RPMI7951 (cell line): ENCODE measurements at regions not wholly inside any gene's neighbourhood (a gene's known extent, or its start where the extent isn't known, plus 50 kb on each side); places are given as distances from the start of the nearest gene placed in this dataset.

Experiments used
- DNase-seq: peaks from one replicate; pipeline ENCODE4 v3.0.0-alpha.2; 2012; ENCODE audit warnings: low read depth

GRCh38 chr3:176723758-176724393 is 473.4 kb downstream of the TBL1XR1 start:
- DNase-seq, result no peak

DNA sequence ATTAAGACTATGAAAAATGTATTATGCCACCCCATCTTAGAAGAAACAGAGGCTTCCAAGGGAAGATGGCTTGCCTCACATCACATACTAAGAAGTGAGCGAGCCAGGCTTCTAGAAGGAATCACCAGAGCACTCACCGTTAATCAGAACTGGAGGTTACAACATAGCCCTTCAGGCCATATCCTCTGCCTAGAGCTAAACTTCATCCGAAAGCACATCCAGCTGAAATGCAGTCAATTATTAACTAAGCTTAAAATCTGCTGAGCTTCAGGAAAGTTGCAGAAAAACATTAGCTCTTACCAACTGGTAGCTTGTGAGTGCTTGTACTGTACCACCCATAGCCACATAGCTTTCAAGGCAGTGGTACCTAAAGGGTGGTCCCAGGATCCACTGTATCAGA is 483.2 kb downstream of the TBL1XR1 start:
- no peak for DNase-seq

GRCh38 chr3:176712191-176712590 is 485.1 kb downstream of the TBL1XR1 start:
- DNase-seq, result no peak

GRCh38 chr3:176699288-176699687 is 498.0 kb downstream of the TBL1XR1 start:
- DNase-seq, result no peak

DNA sequence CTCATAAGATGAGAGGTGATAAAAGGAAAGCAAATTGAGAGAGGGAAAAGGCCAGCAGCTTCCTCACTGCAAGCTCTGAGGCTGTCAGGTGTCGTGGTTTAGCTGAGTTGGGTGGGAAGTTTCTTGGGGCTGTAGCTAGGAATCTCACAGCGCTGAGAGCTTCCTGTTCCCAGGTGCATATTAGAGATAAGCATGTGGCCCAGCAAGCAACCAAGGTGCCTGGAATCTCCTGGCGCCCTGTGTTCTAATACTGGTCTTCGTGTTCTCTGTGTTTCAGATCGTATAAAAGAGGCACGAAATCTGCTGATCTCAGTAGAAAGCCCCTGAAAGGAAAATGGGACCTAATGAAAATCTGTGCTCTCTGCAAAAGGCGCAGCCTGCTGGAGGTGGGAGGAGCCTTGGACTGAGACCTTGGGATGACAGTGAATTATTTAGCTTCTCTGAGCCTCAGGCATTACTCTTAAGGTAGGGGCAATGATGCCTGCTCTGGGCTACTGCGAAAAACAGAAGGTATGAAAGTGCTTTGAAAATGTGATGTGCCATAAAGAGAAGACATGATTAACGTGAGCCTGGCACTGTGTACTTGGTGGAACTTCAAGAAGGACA is 499.9 kb downstream of the TBL1XR1 start:
- no peak for DNase-seq

GRCh38 chr3:176696816-176697215 is 500.5 kb downstream of the TBL1XR1 start:
- no peak for DNase-seq

- no peak for DNase-seq
Observed at GRCh38 chr3:176692966-176693785, 504.1 kb downstream of the TBL1XR1 start.

DNA sequence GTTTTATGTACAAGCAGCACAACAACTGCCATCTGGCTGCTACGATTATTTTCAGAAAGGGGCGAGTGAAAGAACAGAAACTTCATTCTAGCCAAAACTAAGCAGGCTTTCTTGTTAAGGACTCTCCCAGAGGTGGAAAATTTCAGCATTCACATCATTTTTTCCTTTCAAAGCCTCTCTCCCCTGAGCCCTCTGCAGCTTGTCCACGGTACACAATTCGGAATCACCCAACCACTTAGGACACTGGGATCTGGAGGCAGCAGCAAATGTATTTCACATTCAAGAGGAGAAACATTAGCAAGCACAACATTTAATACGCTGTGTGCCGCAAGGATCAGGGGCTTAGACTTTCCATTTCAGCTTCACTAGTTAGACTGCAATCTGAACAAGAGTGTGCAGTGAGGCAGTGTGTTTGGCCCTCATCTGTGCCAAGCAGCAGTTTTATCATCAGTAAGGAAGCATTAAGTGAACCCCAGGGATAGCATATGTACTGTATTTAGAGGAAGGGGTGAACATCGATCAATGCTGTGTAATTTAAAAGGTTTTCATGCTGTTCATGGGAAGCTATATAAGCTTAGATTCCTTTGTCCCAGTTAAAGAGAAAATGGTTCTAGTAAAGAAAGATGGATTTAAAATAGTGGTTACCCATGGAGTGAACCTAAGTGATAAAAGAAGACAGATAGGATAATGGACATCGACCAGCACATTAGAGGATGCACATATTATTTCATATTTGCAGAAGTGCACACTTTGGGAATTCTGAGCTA is 504.9 kb downstream of the TBL1XR1 start:
- DNase-seq, result no peak

DNA sequence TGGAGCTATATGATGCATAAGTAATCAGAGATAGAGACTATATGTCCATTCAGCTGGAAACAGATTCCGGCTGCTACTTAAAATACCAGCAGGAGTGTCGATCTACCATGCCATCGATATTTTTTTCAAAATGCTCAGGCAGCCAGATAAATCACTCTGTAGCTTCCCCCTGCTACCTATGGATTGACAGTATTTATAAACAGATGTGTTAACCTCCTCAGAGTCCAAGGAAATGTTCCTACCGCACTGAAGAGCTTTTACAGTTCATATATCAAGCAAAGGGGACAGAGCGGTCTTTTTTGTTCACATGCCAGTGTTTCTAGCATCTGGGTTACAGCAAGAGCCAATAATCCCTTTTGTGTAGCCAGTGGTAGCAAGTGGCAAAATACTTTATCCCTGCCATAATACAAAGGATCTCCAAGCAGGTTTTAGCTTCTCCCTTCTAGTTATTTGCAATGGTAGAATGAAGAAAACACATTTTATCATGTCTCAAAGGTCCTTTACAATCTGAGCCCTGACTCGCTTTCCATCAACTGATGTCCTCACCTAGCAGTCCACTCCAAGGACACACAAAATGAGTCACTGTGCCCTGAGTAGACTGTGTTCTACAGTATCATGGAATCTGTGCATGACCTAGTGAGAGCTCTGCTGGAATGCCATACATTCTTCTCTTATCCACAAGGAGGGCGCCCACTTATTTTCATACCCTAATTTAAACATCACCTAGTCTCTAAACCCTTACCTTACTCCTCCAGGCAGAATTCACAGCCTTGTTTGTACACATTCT is 507.0 kb downstream of the TBL1XR1 start:
- DNase-seq, result no peak

DNA sequence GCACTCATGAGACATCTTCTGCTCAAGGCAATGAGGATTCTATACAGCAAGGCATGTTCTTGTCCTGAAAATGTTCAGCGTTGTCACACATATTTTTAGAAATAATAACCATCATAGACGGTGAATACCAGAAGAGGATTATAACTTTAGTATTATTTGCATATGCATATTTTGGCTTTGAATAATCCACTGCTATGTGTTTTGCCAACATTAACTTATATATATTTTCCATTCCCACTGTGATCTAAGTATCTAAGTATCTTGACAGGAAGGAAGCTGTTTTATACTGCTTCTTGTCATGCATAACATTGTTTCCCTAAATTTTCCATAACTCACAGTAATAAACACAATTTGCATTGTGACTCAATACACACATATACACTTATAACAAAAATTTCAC is 509.5 kb downstream of the TBL1XR1 start:
- no peak for DNase-seq

- no peak for DNase-seq
Observed at GRCh38 chr3:176683382-176683781, 513.9 kb downstream of the TBL1XR1 start.

DNA sequence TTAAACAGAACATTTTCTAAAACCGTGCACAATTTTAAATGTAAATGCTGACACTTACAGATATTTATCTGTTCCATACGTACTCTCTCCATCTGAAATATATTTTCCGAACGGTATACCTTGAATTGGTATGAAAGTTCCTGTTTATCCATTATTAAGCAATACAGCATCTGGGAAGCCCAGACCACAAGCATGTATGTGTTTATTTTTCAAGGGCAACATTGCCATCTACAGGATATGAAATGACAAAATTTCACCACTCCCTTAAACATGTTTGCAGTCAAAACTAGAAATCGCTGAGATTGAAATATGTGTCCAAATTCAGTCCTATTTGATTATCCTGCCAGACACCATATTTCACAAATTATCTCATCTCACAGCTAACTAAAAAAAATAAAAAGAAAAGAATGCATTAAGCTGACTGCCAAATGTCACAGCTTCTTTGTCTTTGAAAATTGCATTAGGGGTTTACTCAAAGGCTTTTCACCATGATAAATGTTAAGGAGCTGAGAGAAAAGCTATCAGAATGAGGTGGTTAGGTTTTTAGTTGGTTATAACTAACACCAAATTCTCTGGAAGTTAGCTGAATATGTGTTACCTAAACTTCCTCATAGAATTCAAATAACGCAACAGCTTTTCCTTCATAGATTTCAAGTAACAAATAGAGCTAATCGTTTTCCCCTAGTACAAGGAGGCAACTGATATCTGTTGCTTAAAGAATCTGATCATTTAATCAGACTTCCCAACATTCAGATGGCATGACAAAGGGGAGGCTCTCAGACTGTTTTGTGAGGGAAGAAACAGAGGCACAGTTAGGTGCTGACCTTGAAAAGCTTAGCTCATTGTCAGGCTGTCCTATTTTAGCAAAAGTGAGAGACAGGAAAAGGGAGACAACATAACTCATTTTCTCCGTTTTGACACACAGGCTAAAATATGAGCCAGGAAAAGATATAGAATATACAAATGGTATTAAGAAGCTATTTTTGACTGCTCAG is 533.1 kb downstream of the TBL1XR1 start:
- DNase-seq, result peak; percentile 4

DNA sequence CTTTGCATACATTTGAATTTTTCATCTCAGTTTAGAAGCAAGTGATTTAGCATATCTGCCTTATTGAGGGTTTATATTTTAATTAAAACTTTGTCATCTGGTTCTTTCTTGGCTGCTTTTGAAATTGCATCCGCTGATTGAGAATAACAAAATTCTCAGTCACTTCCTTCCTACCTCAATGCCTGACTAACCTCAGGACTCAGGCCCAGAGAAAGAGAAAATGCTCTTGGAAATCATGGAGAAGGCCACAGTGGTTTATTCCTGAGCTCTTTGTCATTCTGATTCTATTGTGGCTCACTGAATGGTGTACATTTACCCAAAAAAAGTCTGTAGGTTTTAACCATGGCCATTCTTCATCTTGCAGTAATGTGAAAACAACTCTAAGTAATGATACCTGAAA is 533.9 kb downstream of the TBL1XR1 start:
- DNase-seq, result no peak

DNA sequence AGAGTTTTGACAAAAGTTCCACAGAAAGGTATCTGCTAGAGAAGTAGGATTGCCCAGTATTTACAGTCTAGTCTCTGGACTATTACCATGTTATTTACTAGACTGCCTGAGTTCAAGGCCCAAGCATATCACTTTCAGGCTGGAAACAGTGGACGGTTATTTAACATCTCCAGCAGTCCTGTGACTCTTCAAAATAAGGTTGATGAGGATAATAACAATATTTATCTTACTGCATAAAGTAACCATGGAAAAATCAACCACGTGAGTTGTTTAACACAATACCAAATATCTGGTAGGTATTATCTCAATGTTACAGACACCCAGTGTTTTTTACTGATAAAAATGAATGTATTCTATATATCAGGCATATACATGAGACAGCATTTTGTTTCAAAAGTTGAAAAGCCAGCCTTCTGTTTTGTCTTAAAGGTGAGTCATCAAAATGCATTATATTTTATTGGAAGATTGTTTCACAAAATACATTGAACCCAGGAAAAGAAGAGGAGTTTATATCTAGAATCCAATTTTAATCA is 535.8 kb downstream of the TBL1XR1 start:
- DNase-seq, result no peak

DNA sequence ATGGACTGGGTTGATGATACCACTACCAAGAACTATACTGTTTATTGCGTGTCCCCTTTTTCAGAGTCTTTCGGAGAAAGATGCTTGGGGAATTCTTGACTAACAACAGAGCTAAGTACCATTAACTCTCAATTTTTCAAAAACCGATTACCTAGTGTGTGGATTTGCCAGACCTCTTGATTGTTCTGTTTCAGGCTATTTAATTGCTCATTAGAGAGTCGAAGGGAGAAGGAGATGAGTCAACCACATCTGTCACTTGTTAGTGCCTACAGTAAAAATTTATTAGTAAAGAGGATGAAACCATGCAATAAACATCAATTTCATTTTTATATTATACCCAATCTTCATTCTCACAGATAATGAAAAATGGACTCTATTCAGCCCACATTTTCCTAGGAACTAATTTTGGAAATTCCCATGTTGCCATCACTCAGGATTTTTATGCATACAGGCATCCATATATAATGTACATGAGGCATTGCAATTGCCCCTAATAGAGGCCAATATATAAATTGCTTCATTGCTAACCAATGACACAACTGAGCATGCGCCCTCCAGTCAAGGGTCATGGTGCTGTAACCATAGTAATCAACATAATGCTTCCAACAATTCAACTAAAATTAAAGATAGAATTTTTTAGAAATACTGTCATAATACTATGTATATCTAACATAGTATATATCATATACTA is 541.7 kb downstream of the TBL1XR1 start:
- no peak for DNase-seq

GRCh38 chr3:176651622-176652021 is 545.7 kb downstream of the TBL1XR1 start:
- DNase-seq, result no peak

DNA sequence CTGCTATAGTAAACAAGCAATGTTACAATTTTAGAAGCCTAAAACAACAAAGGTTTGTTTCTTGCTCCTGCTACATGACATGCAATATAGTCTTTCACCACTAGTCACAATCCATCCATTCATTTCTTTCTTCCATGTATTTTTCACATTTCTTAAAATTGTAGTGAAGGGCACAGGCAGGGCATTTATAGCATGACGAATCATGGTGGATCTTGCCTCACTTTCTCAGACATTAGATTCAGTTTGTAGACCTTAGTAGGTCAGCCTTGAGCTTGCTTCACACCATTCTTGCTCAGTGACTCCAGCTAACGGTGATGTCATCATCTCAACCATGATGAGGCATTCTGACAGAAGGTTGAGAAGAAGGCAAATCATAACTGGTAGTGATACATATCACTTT is 546.8 kb downstream of the TBL1XR1 start:
- no peak for DNase-seq

DNA sequence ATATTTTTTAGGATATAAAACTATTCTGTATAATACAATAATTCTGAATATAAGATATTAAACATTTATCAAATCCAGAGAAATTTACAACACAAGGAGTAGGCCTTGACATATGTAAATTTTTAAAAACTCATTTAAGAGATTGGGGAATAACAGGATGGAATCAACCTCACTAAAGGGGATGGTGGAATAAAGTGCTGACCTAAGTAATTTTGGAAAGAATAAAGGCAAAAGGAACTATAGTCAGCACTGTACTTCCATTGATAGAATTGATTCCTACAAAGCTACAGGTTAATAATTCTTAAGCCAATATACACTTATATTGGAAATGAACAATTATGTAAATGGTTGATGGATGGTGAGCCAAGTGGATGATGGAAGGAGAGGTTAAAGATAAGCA is 549.3 kb downstream of the TBL1XR1 start:
- DNase-seq, result no peak

DNA sequence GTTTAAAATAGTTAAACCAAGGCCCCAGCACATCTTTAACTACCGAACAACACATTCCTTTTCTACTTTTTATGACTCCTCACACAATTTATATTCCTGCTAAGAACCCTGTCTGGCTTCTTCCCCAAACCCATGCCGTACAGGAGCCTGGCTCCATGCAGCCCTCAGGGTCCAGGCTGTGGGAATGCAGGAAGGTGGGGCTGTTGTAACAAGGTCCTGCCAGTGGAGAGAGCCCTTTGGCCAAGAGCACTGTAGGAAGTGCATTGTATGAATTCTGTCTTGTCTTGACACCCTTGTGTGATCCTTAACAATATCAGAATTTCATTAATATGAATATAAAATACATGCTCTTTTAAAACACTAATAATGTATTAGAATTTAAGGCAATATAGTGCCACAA is 563.8 kb downstream of the TBL1XR1 start:
- no peak for DNase-seq
